Duodenal mucosa (tissue), 2 donors: ENCODE measurements at regions not wholly inside any gene's neighbourhood (a gene's known extent, or its start where the extent isn't known, plus 50 kb on each side); places are given as distances from the start of the nearest gene placed in this dataset.
"Not testable (repeated sequence)": the region's sequence is repeated elsewhere in the genome, so short reads cannot be mapped to it uniquely, and the experiment has no call there.

ENCODE experiments used
- H3K27ac ChIP-seq: one replicate; pipeline ENCODE4 v1.7.0; 2013; ENCODE audit warnings: low read depth, low read length
- H3K27me3 ChIP-seq, 2 donors: one replicate each; pipeline ENCODE4 v1.7.0; 2013; ENCODE audit warnings: low read length in 2 of 2, control low read depth in 1 of 2; ENCODE audit not compliant: insufficient read depth in 2 of 2, control insufficient read depth in 1 of 2
- H3K36me3 ChIP-seq, 2 donors: one replicate each; pipeline ENCODE4 v1.7.0; 2013; ENCODE audit warnings: low read length in 2 of 2, control low read depth in 1 of 2; ENCODE audit not compliant: insufficient read depth in 2 of 2, control insufficient read depth in 1 of 2
- H3K4me1 ChIP-seq, 2 donors: one replicate each; pipeline ENCODE4 v1.7.0; 2013; ENCODE audit warnings: low read length in 2 of 2, control low read depth in 1 of 2; ENCODE audit not compliant: insufficient read depth in 2 of 2, control insufficient read depth in 1 of 2
- H3K4me3 ChIP-seq, 2 donors: one replicate each; pipeline ENCODE4 v1.7.0; 2013; ENCODE audit warnings: low read length in 2 of 2, low read depth in 1 of 2
- H3K9ac ChIP-seq, 2 donors: one replicate each; pipeline ENCODE4 v1.7.0; 2013; ENCODE audit warnings: low read length in 2 of 2, low read depth in 1 of 2
- H3K9me3 ChIP-seq, 2 donors: one replicate each; pipeline ENCODE4 v1.7.0; 2013; ENCODE audit warnings: low read length in 2 of 2, control low read depth in 1 of 2; ENCODE audit not compliant: control insufficient read depth in 1 of 2

- H3K4me1 ChIP-seq, H3K36me3 ChIP-seq, H3K27ac ChIP-seq, H3K27me3 ChIP-seq, H3K4me3 ChIP-seq, H3K9me3 ChIP-seq, H3K9ac ChIP-seq: not testable (repeated sequence)
Observed at GRCh38 chr11:50238368-50238767, 205.7 kb downstream of the OR4C45 start.

GRCh38 chr11:50246183-50246582 lies 213.5 kb downstream of the OR4C45 start:
- Histone ChIP-seq H3K36me3 (no peaks in the 10 kb centered on the region), H3K4me1 (no peaks in the 10 kb centered on the region), H3K27me3 (no peaks in the 10 kb centered on the region), H3K9ac (no peak overlapping the region), H3K4me3 (no peak overlapping the region), H3K9me3 (peaks cover 0 to 20% of the 10 kb centered on the region in 2 donors), H3K27ac (no peak overlapping the region)

- Histone ChIP-seq H3K9me3 (peaks cover 0 to 20% of the 10 kb centered on the region in 2 donors), H3K27ac (no peak overlapping the region), H3K4me1 (no peaks in the 10 kb centered on the region)
Observed at GRCh38 chr11:50246699-50247098, 214.0 kb downstream of the OR4C45 start.

GRCh38 chr11:50247309-50247874 lies 214.7 kb downstream of the OR4C45 start:
- H3K4me1 ChIP-seq, result no peaks in the 10 kb centered on the region
- H3K9me3 ChIP-seq, result peaks cover 0 to 20% of the 10 kb centered on the region in 2 donors
- H3K4me3 ChIP-seq, result no peak overlapping the region

More at GRCh38 chr11:50246699-50247098, 214.0 kb downstream of the OR4C45 start:
- no peaks in the 10 kb centered on the region for H3K27me3 ChIP-seq
- no peak overlapping the region for H3K4me3 ChIP-seq
- H3K9ac ChIP-seq, result no peak overlapping the region
- H3K36me3 ChIP-seq, result no peaks in the 10 kb centered on the region

GRCh38 chr11:50267851-50268250 lies 235.2 kb downstream of the OR4C45 start:
- Histone ChIP-seq H3K36me3 (no peaks in the 10 kb centered on the region), H3K4me3 (no peak overlapping the region), H3K9me3 (peaks cover 16 to 17% of the 10 kb centered on the region in 2 donors), H3K9ac (no peak overlapping the region), H3K27ac (no peak overlapping the region), H3K27me3 (no peaks in the 10 kb centered on the region), H3K4me1 (no peaks in the 10 kb centered on the region)

More at GRCh38 chr11:50247309-50247874, 214.7 kb downstream of the OR4C45 start:
- H3K9ac ChIP-seq, result no peak overlapping the region
- no peaks in the 10 kb centered on the region for H3K36me3 ChIP-seq
- H3K27ac ChIP-seq, result no peak overlapping the region
- H3K27me3 ChIP-seq, result no peaks in the 10 kb centered on the region

- no peaks in the 10 kb centered on the region for H3K4me1 ChIP-seq
- H3K27ac ChIP-seq, result no peak overlapping the region
- H3K4me3 ChIP-seq, result no peak overlapping the region
- H3K9ac ChIP-seq, result no peak overlapping the region
- H3K9me3 ChIP-seq, result peaks cover 12 to 14% of the 10 kb centered on the region in 2 donors
- H3K27me3 ChIP-seq, result no peaks in the 10 kb centered on the region
- H3K36me3 ChIP-seq, result no peaks in the 10 kb centered on the region
Observed at GRCh38 chr11:50275133-50275532, 242.5 kb downstream of the OR4C45 start.

GRCh38 chr11:50278756-50279155 lies 246.1 kb downstream of the OR4C45 start:
- Histone ChIP-seq H3K9me3 (peaks cover 14 to 18% of the 10 kb centered on the region in 2 donors), H3K9ac (no peak overlapping the region), H3K4me1 (no peaks in the 10 kb centered on the region), H3K4me3 (no peak overlapping the region), H3K36me3 (no peaks in the 10 kb centered on the region), H3K27ac (no peak overlapping the region), H3K27me3 (no peaks in the 10 kb centered on the region)

GRCh38 chr11:50298182-50298988 lies 265.7 kb downstream of the OR4C45 start:
- Histone ChIP-seq H3K27me3 (no peaks in the 10 kb centered on the region), H3K36me3 (no peaks in the 10 kb centered on the region), H3K9ac (no peak overlapping the region), H3K27ac (no peak overlapping the region), H3K4me3 (no peak overlapping the region), H3K4me1 (no peaks in the 10 kb centered on the region), H3K9me3 (peaks cover 3 to 15% of the 10 kb centered on the region in 2 donors)

GRCh38 chr11:50330723-50331122 lies 298.0 kb downstream of the OR4C45 start:
- H3K36me3 ChIP-seq, H3K9me3 ChIP-seq, H3K27me3 ChIP-seq, H3K27ac ChIP-seq, H3K9ac ChIP-seq, H3K4me1 ChIP-seq, H3K4me3 ChIP-seq: not testable (repeated sequence)

- no peaks in the 10 kb centered on the region for H3K4me1 ChIP-seq
- no peak overlapping the region for H3K4me3 ChIP-seq
- no peaks in the 10 kb centered on the region for H3K36me3 ChIP-seq
- H3K9ac ChIP-seq, result no peak overlapping the region
- H3K9me3 ChIP-seq, result peaks cover under 1 to 1% of the 10 kb centered on the region in 2 donors
- no peak overlapping the region for H3K27ac ChIP-seq
- no peaks in the 10 kb centered on the region for H3K27me3 ChIP-seq
Observed at GRCh38 chr11:50333861-50334260, 301.2 kb downstream of the OR4C45 start.
